Astrocyte of the spinal cord (primary cell): ENCODE measurements at regions not wholly inside any gene's neighbourhood (a gene's known extent, or its start where the extent isn't known, plus 50 kb on each side); places are given as distances from the start of the nearest gene placed in this dataset.

Source experiments
- DNase-seq: peaks from one replicate; pipeline ENCODE4 v3.0.0; 2011; ENCODE audit warnings: low read depth, low spot score
- H3K4me3 ChIP-seq: 2 replicates; pipeline ENCODE4 v1.5.1; 2011; ENCODE audit warnings: low read depth, mild to moderate bottlenecking, low read length, moderate library complexity
- CTCF ChIP-seq: IDR thresholded peaks from 2 replicates; pipeline ENCODE4 v1.5.1; 2012; ENCODE audit warnings: low read depth, mild to moderate bottlenecking, low read length, inconsistent platforms
- in situ Hi-C: cut with HindIII; loops from 2 replicates; pipeline ENCODE4 v1.10.0; 2017; ENCODE audit warnings: low sequenced_read_pairs

- DNase-seq: no peak
- no peak for TF ChIP-seq CTCF
- no peak overlapping the region for H3K4me3 ChIP-seq
- in situ Hi-C loops: no loop called here
Measured at GRCh38 chr10:61600399-61600798, 62.3 kb upstream of the CABCOCO1 start.

GRCh38 chr10:61594430-61594829, 68.3 kb upstream of the CABCOCO1 start:
- TF ChIP-seq CTCF: no peak
- no peak overlapping the region for H3K4me3 ChIP-seq
- in situ Hi-C loops: no loop called here
- no peak for DNase-seq

GRCh38 chr10:61592581-61592980, 70.1 kb upstream of the CABCOCO1 start:
- no peak overlapping the region for H3K4me3 ChIP-seq
- peak; percentile 32 for TF ChIP-seq CTCF
- in situ Hi-C loops: no loop called here
- no peak for DNase-seq

- in situ Hi-C loops: no loop called here
- H3K4me3 ChIP-seq: no peak overlapping the region
- DNase-seq: peak; percentile 23
- TF ChIP-seq CTCF: no peak
Measured at GRCh38 chr10:61589547-61590243, 73.0 kb upstream of the CABCOCO1 start.

- no peak overlapping the region for H3K4me3 ChIP-seq
- no peak for TF ChIP-seq CTCF
- in situ Hi-C loops: no loop called here
- DNase-seq: no peak
Measured at GRCh38 chr10:61588770-61589211, 73.9 kb upstream of the CABCOCO1 start.

GRCh38 chr10:61586829-61587228, 75.9 kb upstream of the CABCOCO1 start:
- no peak for TF ChIP-seq CTCF
- in situ Hi-C loops: no loop called here
- no peak overlapping the region for H3K4me3 ChIP-seq
- DNase-seq: no peak
